Endothelial cell of umbilical vein (primary cell): ENCODE measurements at regions not wholly inside any gene's neighbourhood (a gene's known extent, or its start where the extent isn't known, plus 50 kb on each side); places are given as distances from the start of the nearest gene placed in this dataset.

Experiments
- CTCF ChIP-seq, 2 donors: IDR thresholded peaks; 1 replicate in 1 of 2; 2 replicates in 1 of 2; pipeline ENCODE4 v1.5.1; 2011; ENCODE audit warnings: low read length in 2 of 2, mild to moderate bottlenecking in 2 of 2, moderate library complexity in 2 of 2, control low read depth in 1 of 2, inconsistent platforms in 1 of 2, low read depth in 1 of 2; ENCODE audit not compliant: insufficient read depth in 1 of 2; ENCODE audit errors: extremely low read depth in 1 of 2
- EZH2 ChIP-seq: IDR thresholded peaks from 2 replicates; pipeline ENCODE4 v1.6.1; 2012; ENCODE audit warnings: borderline replicate concordance, low read depth, mild to moderate bottlenecking, moderate library complexity, low read length, inconsistent platforms; ENCODE audit not compliant: severe bottlenecking
- JUN ChIP-seq: IDR thresholded peaks from 2 replicates; pipeline ENCODE4 v1.6.1; 2011; ENCODE audit warnings: borderline replicate concordance, low read depth; ENCODE audit not compliant: insufficient read length, insufficient read depth
- POLR2A ChIP-seq: IDR thresholded peaks from 2 replicates; pipeline ENCODE4 v1.6.1; 2012; ENCODE audit warnings: low read depth, mild to moderate bottlenecking, control low read depth, low read length

- TF ChIP-seq JUN = no peak
- TF ChIP-seq CTCF (IDR thresholded peaks at IDR 0.05; ENCODE audit: extremely low read depth in 1 of 2, insufficient read depth in 1 of 2, low read depth in 1 of 2, low read length in 2 of 2) = no peak
- no peak for TF ChIP-seq EZH2
- TF ChIP-seq POLR2A = no peak
Measured at GRCh38 chr6:81484251-81484650, 268.2 kb downstream of the TENT5A start.
